ENCODE measurements at regions not wholly inside any gene's neighbourhood (a gene's known extent, or its start where the extent isn't known, plus 50 kb on each side); places are given as distances from the start of the nearest gene placed in this dataset.

DNA sequence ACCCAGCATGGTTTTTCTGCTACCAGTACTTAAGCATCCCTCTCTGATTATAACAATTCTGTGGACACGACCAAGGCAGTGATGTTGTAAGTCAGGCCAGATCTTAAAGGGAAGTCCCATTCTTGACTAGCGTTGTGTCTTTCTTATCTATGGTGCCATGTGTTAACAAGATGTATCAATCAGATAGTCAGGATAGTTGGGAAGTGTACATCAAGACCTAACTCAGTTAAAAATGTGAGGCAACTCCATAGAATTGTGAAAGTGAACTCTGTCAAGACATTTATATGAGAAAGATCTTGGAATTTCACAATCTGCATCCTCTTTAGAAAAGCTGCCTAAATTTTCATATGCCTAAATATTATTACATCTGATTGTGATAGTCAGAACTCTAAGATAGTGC, 341.7 kb upstream of the SEMA3D start:
- ChIA-PET CTCF (no interaction called here), POLR2A (no interaction called here)
- Mint-ChIP-seq H3K4me1 (ENCODE audit: low read depth) (no peaks in the 10 kb centered on the region), H3K27me3 (no peaks in the 10 kb centered on the region), H3K9me3 (no peaks in the 10 kb centered on the region), H3K27ac (no peak overlapping the region), H3K4me3 (no peak overlapping the region), H3K36me3 (no peaks in the 10 kb centered on the region)
- intact Hi-C loops (cut with micrococcal nuclease) = no loop called here
- no peak for DNase-seq

DNA sequence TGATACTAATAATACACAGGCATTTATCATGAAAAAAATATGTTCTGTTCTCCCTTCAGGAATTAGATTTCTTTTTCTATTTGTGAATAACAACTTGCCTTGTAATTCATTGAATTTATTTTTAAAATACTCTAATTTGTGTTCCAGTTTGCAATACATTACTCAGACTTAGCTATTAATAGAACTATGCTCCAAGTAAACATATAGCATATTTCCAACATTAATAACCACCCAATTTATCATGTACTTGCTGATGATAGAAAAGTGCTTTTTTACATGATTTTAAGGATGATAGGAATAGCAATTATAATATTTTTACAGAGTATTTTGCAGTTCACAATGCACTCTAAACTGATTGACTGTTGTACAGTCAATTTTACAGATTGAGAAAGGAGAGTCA, 338.8 kb upstream of the SEMA3D start:
- no peaks in the 10 kb centered on the region for H3K4me1 Mint-ChIP-seq (ENCODE audit: low read depth)
- H3K36me3 Mint-ChIP-seq = no peaks in the 10 kb centered on the region
- POLR2A ChIA-PET = no interaction called here
- no peak overlapping the region for H3K4me3 Mint-ChIP-seq
- no peaks in the 10 kb centered on the region for H3K9me3 Mint-ChIP-seq
- H3K27me3 Mint-ChIP-seq = no peaks in the 10 kb centered on the region
- CTCF ChIA-PET = no interaction called here
- intact Hi-C loops (cut with micrococcal nuclease) = no loop called here
- DNase-seq = no peak
- H3K27ac Mint-ChIP-seq = no peak overlapping the region

GRCh38 chr7:85522070-85522469, 335.2 kb upstream of the SEMA3D start:
- Mint-ChIP-seq H3K27me3 (no peaks in the 10 kb centered on the region), H3K9me3 (no peaks in the 10 kb centered on the region), H3K27ac (no peak overlapping the region), H3K4me3 (no peak overlapping the region), H3K4me1 (ENCODE audit: low read depth) (no peaks in the 10 kb centered on the region), H3K36me3 (no peaks in the 10 kb centered on the region)
- intact Hi-C loops (cut with micrococcal nuclease) = no loop called here
- no peak for DNase-seq
- POLR2A ChIA-PET = no interaction called here
- CTCF ChIA-PET = no interaction called here

- ChIA-PET CTCF (no interaction called here), POLR2A (no interaction called here)
- no peak overlapping the region for H3K4me3 Mint-ChIP-seq
- no peaks in the 10 kb centered on the region for H3K27me3 Mint-ChIP-seq
- DNase-seq = no peak
- intact Hi-C loops (cut with micrococcal nuclease) = no loop called here
- no peaks in the 10 kb centered on the region for H3K36me3 Mint-ChIP-seq
- no peaks in the 10 kb centered on the region for H3K9me3 Mint-ChIP-seq
- no peak overlapping the region for H3K27ac Mint-ChIP-seq
- no peaks in the 10 kb centered on the region for H3K4me1 Mint-ChIP-seq (ENCODE audit: low read depth)
Observed at GRCh38 chr7:85521108-85521694, 334.3 kb upstream of the SEMA3D start.

- DNase-seq = no peak
- Mint-ChIP-seq H3K4me3 (no peak overlapping the region), H3K36me3 (no peaks in the 10 kb centered on the region), H3K27me3 (no peaks in the 10 kb centered on the region), H3K27ac (no peak overlapping the region), H3K4me1 (ENCODE audit: low read depth) (no peaks in the 10 kb centered on the region), H3K9me3 (no peaks in the 10 kb centered on the region)
- intact Hi-C loops (cut with micrococcal nuclease) = no loop called here
- ChIA-PET CTCF (no interaction called here), POLR2A (no interaction called here)
Observed at GRCh38 chr7:85520175-85520574, 333.3 kb upstream of the SEMA3D start.

GRCh38 chr7:85516675-85517074, 329.8 kb upstream of the SEMA3D start:
- H3K4me3 Mint-ChIP-seq = no peak overlapping the region
- peaks cover 4% of the 10 kb centered on the region for H3K9me3 Mint-ChIP-seq
- no peaks in the 10 kb centered on the region for H3K36me3 Mint-ChIP-seq
- no peak for DNase-seq
- CTCF ChIA-PET = no interaction called here
- H3K27ac Mint-ChIP-seq = no peak overlapping the region
- intact Hi-C loops (cut with micrococcal nuclease) = no loop called here
- no peaks in the 10 kb centered on the region for H3K27me3 Mint-ChIP-seq
- POLR2A ChIA-PET = no interaction called here
- H3K4me1 Mint-ChIP-seq (ENCODE audit: low read depth) = no peaks in the 10 kb centered on the region

DNA sequence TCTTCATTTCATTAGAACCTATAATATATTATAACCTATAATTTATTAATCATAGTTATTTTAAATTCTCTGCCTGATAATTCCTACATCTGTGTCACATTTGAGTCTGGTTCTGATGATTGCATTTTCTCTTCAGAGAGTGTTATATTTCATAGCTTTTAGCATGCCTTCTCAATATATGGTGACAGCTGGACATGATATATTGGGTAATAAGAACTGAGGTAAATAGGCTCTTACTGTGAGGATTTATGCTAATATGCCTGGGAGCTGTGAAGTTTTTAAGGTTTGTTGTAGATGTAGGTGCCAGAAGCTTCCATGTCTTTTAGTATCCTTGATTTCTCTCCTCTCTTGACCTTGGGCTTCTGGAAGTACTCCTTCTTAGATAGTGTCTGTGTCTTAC, 325.9 kb upstream of the SEMA3D start:
- peaks cover 4% of the 10 kb centered on the region for H3K9me3 Mint-ChIP-seq
- CTCF ChIA-PET = no interaction called here
- intact Hi-C loops (cut with micrococcal nuclease) = no loop called here
- H3K27me3 Mint-ChIP-seq = no peaks in the 10 kb centered on the region
- H3K27ac Mint-ChIP-seq = no peak overlapping the region
- POLR2A ChIA-PET = no interaction called here
- no peaks in the 10 kb centered on the region for H3K36me3 Mint-ChIP-seq
- DNase-seq = no peak
- H3K4me1 Mint-ChIP-seq (ENCODE audit: low read depth) = no peaks in the 10 kb centered on the region
- no peak overlapping the region for H3K4me3 Mint-ChIP-seq

- Mint-ChIP-seq H3K9me3 (peaks cover 4% of the 10 kb centered on the region), H3K27me3 (no peaks in the 10 kb centered on the region), H3K36me3 (no peaks in the 10 kb centered on the region), H3K27ac (no peak overlapping the region), H3K4me1 (ENCODE audit: low read depth) (no peaks in the 10 kb centered on the region), H3K4me3 (no peak overlapping the region)
- POLR2A ChIA-PET = no interaction called here
- CTCF ChIA-PET = no interaction called here
- intact Hi-C loops (cut with micrococcal nuclease) = no loop called here
- DNase-seq = no peak
Observed at GRCh38 chr7:85510287-85510686, 323.4 kb upstream of the SEMA3D start.

DNA sequence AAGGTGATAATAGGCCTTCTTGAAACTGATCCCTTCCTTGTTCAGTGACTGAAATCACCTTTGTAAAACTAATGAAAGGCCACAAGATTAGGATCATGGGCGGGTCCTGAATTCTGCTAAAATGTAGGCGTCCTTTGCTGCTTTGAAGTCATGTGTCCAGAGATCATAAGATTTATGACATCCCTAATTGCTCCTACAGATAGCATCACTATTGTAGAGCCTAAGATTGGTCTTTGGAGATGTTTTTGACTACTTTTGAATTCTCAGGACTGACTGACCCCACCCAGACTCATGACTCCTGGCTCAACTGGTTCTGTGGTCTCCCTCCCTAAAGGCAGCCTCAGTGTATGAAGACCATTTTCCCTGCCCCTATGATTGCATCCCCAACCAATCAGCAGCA, 322.6 kb upstream of the SEMA3D start:
- Mint-ChIP-seq H3K36me3 (no peaks in the 10 kb centered on the region), H3K4me3 (no peak overlapping the region), H3K9me3 (peaks cover 3% of the 10 kb centered on the region), H3K27ac (no peak overlapping the region), H3K4me1 (ENCODE audit: low read depth) (no peaks in the 10 kb centered on the region), H3K27me3 (no peaks in the 10 kb centered on the region)
- intact Hi-C loops (cut with micrococcal nuclease) = no loop called here
- no peak for DNase-seq
- ChIA-PET POLR2A (no interaction called here), CTCF (no interaction called here)

DNA sequence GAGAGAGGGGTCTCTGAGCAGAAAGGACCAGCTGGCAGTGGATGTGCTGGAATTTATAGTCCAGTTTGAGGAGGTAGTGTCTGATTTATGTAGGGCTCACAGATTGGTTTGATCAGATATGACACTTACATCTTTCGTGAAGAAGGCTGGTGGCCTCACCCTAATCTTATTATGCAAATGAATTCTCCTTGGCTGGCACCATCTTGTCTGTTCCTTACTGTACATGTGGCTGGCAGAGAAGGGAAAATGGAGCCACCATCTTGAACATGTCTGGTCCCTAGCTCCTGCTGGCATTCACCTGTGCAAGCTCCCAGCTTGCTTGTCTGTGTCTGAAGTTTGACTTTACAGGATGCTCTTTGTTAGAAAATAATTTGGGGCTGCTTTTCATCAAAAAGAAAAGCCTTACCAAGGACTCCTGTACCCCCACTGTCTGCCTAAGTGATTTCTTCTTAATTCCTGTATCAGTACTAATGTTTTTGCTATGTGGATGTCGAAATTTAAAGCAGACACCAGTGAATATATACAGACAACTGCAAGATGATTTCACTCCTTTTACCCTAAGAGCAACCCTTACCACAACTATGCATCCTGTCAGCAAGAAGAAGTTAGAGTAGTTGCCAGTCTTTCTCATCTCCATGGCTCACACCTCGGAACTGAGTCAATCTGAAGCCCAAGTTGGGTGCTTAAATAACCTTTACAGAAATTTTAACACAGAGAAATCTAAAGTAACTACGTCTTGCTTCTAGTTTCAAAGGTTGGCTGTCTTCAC, 322.0 kb upstream of the SEMA3D start:
- H3K36me3 Mint-ChIP-seq = no peaks in the 10 kb centered on the region
- H3K4me3 Mint-ChIP-seq = no peak overlapping the region
- H3K9me3 Mint-ChIP-seq = no peaks in the 10 kb centered on the region
- no peak overlapping the region for H3K27ac Mint-ChIP-seq
- intact Hi-C loops (cut with micrococcal nuclease) = no loop called here
- no peak for DNase-seq
- H3K4me1 Mint-ChIP-seq (ENCODE audit: low read depth) = no peaks in the 10 kb centered on the region
- POLR2A ChIA-PET = no interaction called here
- H3K27me3 Mint-ChIP-seq = no peaks in the 10 kb centered on the region
- CTCF ChIA-PET = no interaction called here

DNA sequence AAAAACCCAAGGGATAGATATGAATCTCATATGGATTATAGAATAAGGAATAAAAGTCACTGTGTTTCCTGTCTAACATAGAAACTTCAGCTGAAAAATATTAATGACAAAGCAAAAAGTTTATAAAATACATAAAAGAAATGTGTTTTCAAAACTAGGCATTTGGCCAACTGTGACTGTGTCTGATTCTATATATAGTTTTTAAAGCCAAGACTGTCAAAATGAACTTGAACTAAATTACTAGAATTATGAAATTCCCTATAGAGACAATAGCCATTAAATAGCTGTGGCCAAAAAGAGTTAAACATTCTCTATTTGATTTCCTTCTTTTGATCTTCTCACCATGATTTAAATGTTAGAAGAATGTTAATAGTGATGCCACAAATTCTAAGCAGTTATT, 311.2 kb upstream of the SEMA3D start:
- CTCF ChIA-PET = no interaction called here
- Mint-ChIP-seq H3K9me3 (peaks cover 7% of the 10 kb centered on the region), H3K27me3 (no peaks in the 10 kb centered on the region), H3K4me1 (ENCODE audit: low read depth) (no peaks in the 10 kb centered on the region), H3K27ac (no peak overlapping the region), H3K36me3 (no peaks in the 10 kb centered on the region), H3K4me3 (no peak overlapping the region)
- no peak for DNase-seq
- POLR2A ChIA-PET = no interaction called here
- intact Hi-C loops (cut with micrococcal nuclease) = no loop called here

GRCh38 chr7:85489498-85489897, 302.6 kb upstream of the SEMA3D start:
- no peak for DNase-seq
- no peaks in the 10 kb centered on the region for H3K9me3 Mint-ChIP-seq
- H3K4me1 Mint-ChIP-seq (ENCODE audit: low read depth) = no peaks in the 10 kb centered on the region
- H3K27ac Mint-ChIP-seq = no peak overlapping the region
- intact Hi-C loops (cut with micrococcal nuclease) = no loop called here
- CTCF ChIA-PET = no interaction called here
- no peaks in the 10 kb centered on the region for H3K36me3 Mint-ChIP-seq
- H3K27me3 Mint-ChIP-seq = no peaks in the 10 kb centered on the region
- H3K4me3 Mint-ChIP-seq = no peak overlapping the region
- POLR2A ChIA-PET = no interaction called here

- H3K9me3 Mint-ChIP-seq = no peaks in the 10 kb centered on the region
- H3K4me1 Mint-ChIP-seq (ENCODE audit: low read depth) = no peaks in the 10 kb centered on the region
- CTCF ChIA-PET = no interaction called here
- no peaks in the 10 kb centered on the region for H3K27me3 Mint-ChIP-seq
- H3K27ac Mint-ChIP-seq = no peak overlapping the region
- no peaks in the 10 kb centered on the region for H3K36me3 Mint-ChIP-seq
- H3K4me3 Mint-ChIP-seq = no peak overlapping the region
- no peak for DNase-seq
- POLR2A ChIA-PET = no interaction called here
- intact Hi-C loops (cut with micrococcal nuclease) = no loop called here
Observed at GRCh38 chr7:85488406-85488805, 301.6 kb upstream of the SEMA3D start.
